H9 (cell line): ENCODE measurements at regions not wholly inside any gene's neighbourhood (a gene's known extent, or its start where the extent isn't known, plus 50 kb on each side); places are given as distances from the start of the nearest gene placed in this dataset.

Experiments
- DNase-seq: peaks from one replicate; pipeline ENCODE4 v3.0.0-alpha.2; 2017
- H2AFZ ChIP-seq: one replicate; pipeline ENCODE4 v1.6.1; 2013; ENCODE audit warnings: mild to moderate bottlenecking, low read length, control low read depth, moderate library complexity
- H2AK5ac ChIP-seq: 2 replicates; pipeline ENCODE4 v1.6.1; 2013; ENCODE audit warnings: low read length, control low read depth, mixed read lengths; ENCODE audit not compliant: insufficient read length
- H2BK120ac ChIP-seq: one replicate; pipeline ENCODE4 v1.6.1; 2013; ENCODE audit warnings: low read depth, mild to moderate bottlenecking, low read length, control low read depth, inconsistent platforms; ENCODE audit not compliant: poor library complexity, severe bottlenecking
- H2BK12ac ChIP-seq: 2 replicates; pipeline ENCODE4 v1.6.1; 2013; ENCODE audit warnings: low read length, control low read depth, mixed read lengths, low read depth; ENCODE audit not compliant: insufficient read length
- H2BK15ac ChIP-seq: 2 replicates; pipeline ENCODE4 v1.6.1; 2013; ENCODE audit warnings: low read depth, low read length, control low read depth
- H2BK20ac ChIP-seq: one replicate; pipeline ENCODE4 v1.6.1; 2013; ENCODE audit warnings: low read depth, mild to moderate bottlenecking, low read length, control low read depth, inconsistent platforms; ENCODE audit not compliant: poor library complexity, severe bottlenecking
- H2BK5ac ChIP-seq: 2 replicates; pipeline ENCODE4 v1.6.1; 2013; ENCODE audit warnings: low read length, control low read depth, mixed read lengths; ENCODE audit not compliant: insufficient read length
- H3K14ac ChIP-seq: 2 replicates; pipeline ENCODE4 v1.6.1; 2013; ENCODE audit warnings: low read length, control low read depth; ENCODE audit not compliant: insufficient read depth
- H3K18ac ChIP-seq: 2 replicates; pipeline ENCODE4 v1.6.1; 2013; ENCODE audit warnings: low read depth, mild to moderate bottlenecking, mixed read lengths, low read length, control low read depth; ENCODE audit not compliant: insufficient read length
- H3K23ac ChIP-seq: 2 replicates; pipeline ENCODE4 v1.6.1; 2013; ENCODE audit warnings: low read length, control low read depth, mixed read lengths, low read depth; ENCODE audit not compliant: insufficient read length
- H3K23me2 ChIP-seq: 2 replicates; pipeline ENCODE4 v1.6.1; 2013; ENCODE audit warnings: low read depth, mild to moderate bottlenecking, mixed read lengths, low read length, control low read depth; ENCODE audit not compliant: insufficient read length, poor library complexity, severe bottlenecking
- H3K27ac ChIP-seq: 2 replicates; pipeline ENCODE4 v1.5.1; 2013; ENCODE audit warnings: low read length, control low read depth, mixed read lengths, low read depth; ENCODE audit not compliant: insufficient read length
- H3K27me3 ChIP-seq: 2 replicates; pipeline ENCODE4 v1.6.1; 2013; ENCODE audit warnings: low read length, control low read depth, inconsistent platforms; ENCODE audit not compliant: insufficient read depth
- H3K4ac ChIP-seq: 2 replicates; pipeline ENCODE4 v1.6.1; 2013; ENCODE audit warnings: low read depth, mild to moderate bottlenecking, control low read depth, inconsistent platforms, low read length, moderate library complexity
- H3K4me1 ChIP-seq: 2 replicates; pipeline ENCODE4 v1.6.1; 2013; ENCODE audit warnings: low read length, control low read depth, inconsistent platforms; ENCODE audit not compliant: insufficient read depth
- H3K4me2 ChIP-seq: 2 replicates; pipeline ENCODE4 v1.6.1; 2013; ENCODE audit warnings: low read length, control low read depth, mixed read lengths; ENCODE audit not compliant: insufficient read length, insufficient read depth
- H3K56ac ChIP-seq: 2 replicates; pipeline ENCODE4 v1.6.1; 2013; ENCODE audit warnings: low read depth, mild to moderate bottlenecking, mixed read lengths, low read length, control low read depth; ENCODE audit not compliant: insufficient read length
- H3K79me1 ChIP-seq: 2 replicates; pipeline ENCODE4 v1.6.1; 2013; ENCODE audit warnings: low read depth, mild to moderate bottlenecking, moderate library complexity, low read length, control low read depth, inconsistent platforms; ENCODE audit not compliant: insufficient read depth, poor library complexity, severe bottlenecking
- H3K79me2 ChIP-seq: 2 replicates; pipeline ENCODE4 v1.6.1; 2013; ENCODE audit warnings: low read length, control low read depth, inconsistent platforms; ENCODE audit not compliant: insufficient read depth
- H3K9ac ChIP-seq: 2 replicates; pipeline ENCODE4 v1.6.1; 2013; ENCODE audit warnings: low read length, control low read depth, mixed read lengths; ENCODE audit not compliant: insufficient read length; ENCODE audit errors: extremely low read depth
- H3K9me3 ChIP-seq: one replicate; pipeline ENCODE4 v1.6.1; 2013; ENCODE audit warnings: low read depth, low read length, inconsistent platforms; ENCODE audit not compliant: control insufficient read depth
- H3T11ph ChIP-seq: one replicate; pipeline ENCODE4 v1.6.1; 2013; ENCODE audit warnings: mild to moderate bottlenecking, low read length, control low read depth, inconsistent platforms
- H4K20me1 ChIP-seq: one replicate; pipeline ENCODE4 v1.6.1; 2013; ENCODE audit not compliant: control insufficient read depth, insufficient read length, insufficient read depth
- H4K5ac ChIP-seq: 2 replicates; pipeline ENCODE4 v1.6.1; 2013; ENCODE audit warnings: low read depth, mild to moderate bottlenecking, mixed read lengths, low read length, control low read depth; ENCODE audit not compliant: insufficient read length
- H4K8ac ChIP-seq: replicated peaks from 2 replicates; pipeline ENCODE4 v1.6.1; 2013; ENCODE audit warnings: low read length, control low read depth, mixed read lengths, low read depth; ENCODE audit not compliant: insufficient read length
- H4K91ac ChIP-seq: 2 replicates; pipeline ENCODE4 v1.6.1; 2013; ENCODE audit warnings: low read depth, mild to moderate bottlenecking, moderate library complexity, mixed read lengths, low read length, control low read depth; ENCODE audit not compliant: insufficient read length
- H3K27ac Mint-ChIP-seq, 3 experiments: 2 replicates in 2 of 3; 3 replicates in 1 of 3; pipeline ENCODE4 v1.8.0; 2020 to 2021; ENCODE audit warnings: mixed read lengths in 3 of 3, mild to moderate bottlenecking in 1 of 3, moderate library complexity in 1 of 3
- H3K27me3 Mint-ChIP-seq: 2 replicates; pipeline ENCODE4 v1.8.0; 2021; ENCODE audit warnings: low read depth, mild to moderate bottlenecking, moderate library complexity, mixed read lengths
- H3K36me3 Mint-ChIP-seq, 3 experiments: 2 replicates in 2 of 3; 3 replicates in 1 of 3; pipeline ENCODE4 v1.8.0; 2020 to 2021; ENCODE audit warnings: low read depth in 3 of 3, mixed read lengths in 3 of 3; ENCODE audit not compliant: insufficient read depth in 1 of 3
- H3K4me1 Mint-ChIP-seq, 2 experiments: 2 replicates each; pipeline ENCODE4 v1.8.0; 2020; ENCODE audit warnings: mixed read lengths in 2 of 2
- H3K4me3 Mint-ChIP-seq, 2 experiments: 2 replicates in 1 of 2; 3 replicates in 1 of 2; pipeline ENCODE4 v1.8.0; 2020 to 2021; ENCODE audit warnings: mild to moderate bottlenecking in 2 of 2, mixed read lengths in 2 of 2, moderate library complexity in 1 of 2
- H3K9me3 Mint-ChIP-seq, 2 experiments: 2 replicates in 1 of 2; 3 replicates in 1 of 2; pipeline ENCODE4 v1.8.0; 2020; ENCODE audit warnings: mild to moderate bottlenecking in 2 of 2, mixed read lengths in 2 of 2, moderate library complexity in 1 of 2
- CTCF ChIP-seq: fragments of 200-600 bp; sonication (generic); conservative IDR thresholded peaks from 3 replicates; pipeline ENCODE4 v1.8.0; 2021; ENCODE audit warnings: antibody characterized with exemption, mild to moderate bottlenecking
- WGBS: extraction: QIAGEN DNeasy Blood & Tissue Kit; methylation state at CpG from one replicate; pipeline ENCODE4 v1.1.7; 2013; ENCODE audit warnings: missing lambda C conversion rate, low lambda C conversion rate, mixed read lengths; ENCODE audit not compliant: insufficient read length; ENCODE audit errors: extremely low coverage; 5-methylcytosine and 5-hydroxymethylcytosine counted together

GRCh38 chr14:88079624-88080023 is 74.7 kb downstream of the GPR65 start:
- no peaks in the 10 kb centered on the region for H3K36me3 Mint-ChIP-seq
- Histone ChIP-seq H3K23me2 (no peaks in the 10 kb centered on the region), H3K14ac (no peak overlapping the region), H2BK12ac (no peak overlapping the region), H4K5ac (no peak overlapping the region), H2BK20ac (no peak overlapping the region), H3K4me1 (no peaks in the 10 kb centered on the region), H3K79me2 (no peaks in the 10 kb centered on the region), H3K79me1 (no peaks in the 10 kb centered on the region), H4K20me1 (no peaks in the 10 kb centered on the region), H3K23ac (no peak overlapping the region), H3K18ac (no peak overlapping the region), H3K56ac (no peak overlapping the region), H3K9me3 (no peaks in the 10 kb centered on the region), H2BK120ac (no peak overlapping the region), H2BK5ac (no peak overlapping the region), H4K8ac (no peak overlapping the region), H2AFZ (no peak overlapping the region), H3K9ac (no peak overlapping the region), H4K91ac (no peak overlapping the region), H3T11ph (no peak overlapping the region), H2BK15ac (no peak overlapping the region), H3K4ac (no peak overlapping the region), H3K27ac (no peak overlapping the region), H2AK5ac (no peak overlapping the region), H3K27me3 (no peaks in the 10 kb centered on the region), H3K4me2 (no peak overlapping the region)
- TF ChIP-seq CTCF, result no peak
- no peaks in the 10 kb centered on the region for H3K4me1 Mint-ChIP-seq
- no peaks in the 10 kb centered on the region for H3K9me3 Mint-ChIP-seq
- no peaks in the 10 kb centered on the region; the same call in 1 of the 2 replicates for H3K27me3 Mint-ChIP-seq
- no peak for DNase-seq
- H3K4me3 Mint-ChIP-seq, result no peak overlapping the region
- no peak overlapping the region for H3K27ac Mint-ChIP-seq
- WGBS, result no CpG with 5 or more reads among the region's 2 CpGs
